Stimulated activated CD4-positive, alpha-beta T cell treated with anti-CD3 and anti-CD28 coated beads, TNF-alpha, amount 100 ng/mL, for 1 hour (primary cell): ENCODE measurements at regions not wholly inside any gene's neighbourhood (a gene's known extent, or its start where the extent isn't known, plus 50 kb on each side); places are given as distances from the start of the nearest gene placed in this dataset.

Experiments used
- DNase-seq, 3 donors: peaks; one replicate each; pipeline ENCODE4 v3.0.0-alpha.2; 2020; ENCODE audit warnings: low read depth in 3 of 3, low spot score in 1 of 3

DNA sequence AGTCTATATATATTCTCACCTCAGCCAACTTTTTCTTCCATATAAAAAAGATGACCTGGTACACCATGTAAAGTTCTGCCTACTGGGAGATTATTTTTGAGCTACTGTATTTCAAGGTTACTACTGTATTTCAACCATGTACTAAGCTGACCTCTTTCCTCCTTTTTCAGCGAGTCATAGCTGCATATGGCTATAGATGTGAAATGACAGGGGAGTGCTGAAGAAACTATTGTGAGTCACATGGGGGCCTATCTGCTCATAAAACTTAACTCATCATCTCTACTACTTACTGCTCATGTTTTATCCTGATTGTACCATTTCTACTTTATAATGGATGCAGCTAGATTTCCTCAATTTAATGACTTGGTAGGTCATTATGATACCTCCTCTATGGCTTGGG lies 571.4 kb upstream of the ATP2B1 start:
- DNase-seq = no peak

DNA sequence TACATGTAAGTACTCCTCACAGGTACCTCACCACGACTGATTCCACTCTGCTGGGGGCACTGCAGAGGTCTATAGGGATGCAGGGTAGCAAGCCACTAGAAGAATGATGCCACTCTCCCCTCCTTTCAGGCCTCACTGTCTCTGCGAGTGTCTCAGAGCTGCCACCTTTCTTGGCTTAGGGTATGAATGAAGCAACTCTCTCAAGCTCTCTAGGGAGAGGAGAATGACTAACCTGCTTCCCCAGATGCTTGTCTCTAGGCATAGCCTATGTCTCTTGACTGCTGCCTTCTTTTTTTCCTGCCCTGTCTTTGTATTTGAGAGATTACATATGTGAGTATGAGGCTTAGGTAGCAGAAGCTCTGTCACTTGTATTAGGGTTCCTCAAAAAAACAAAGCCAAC lies 566.5 kb upstream of the ATP2B1 start:
- DNase-seq = no peak

- no peak for DNase-seq
Measured at GRCh38 chr12:90274407-90274806, 565.8 kb upstream of the ATP2B1 start.

- no peak for DNase-seq
Measured at GRCh38 chr12:90268574-90268973, 559.9 kb upstream of the ATP2B1 start.

GRCh38 chr12:90262251-90262650 lies 553.6 kb upstream of the ATP2B1 start:
- DNase-seq = no peak

GRCh38 chr12:90261283-90261682 lies 552.6 kb upstream of the ATP2B1 start:
- DNase-seq = no peak

- DNase-seq = no peak
Measured at GRCh38 chr12:90260136-90260535, 551.5 kb upstream of the ATP2B1 start.

DNA sequence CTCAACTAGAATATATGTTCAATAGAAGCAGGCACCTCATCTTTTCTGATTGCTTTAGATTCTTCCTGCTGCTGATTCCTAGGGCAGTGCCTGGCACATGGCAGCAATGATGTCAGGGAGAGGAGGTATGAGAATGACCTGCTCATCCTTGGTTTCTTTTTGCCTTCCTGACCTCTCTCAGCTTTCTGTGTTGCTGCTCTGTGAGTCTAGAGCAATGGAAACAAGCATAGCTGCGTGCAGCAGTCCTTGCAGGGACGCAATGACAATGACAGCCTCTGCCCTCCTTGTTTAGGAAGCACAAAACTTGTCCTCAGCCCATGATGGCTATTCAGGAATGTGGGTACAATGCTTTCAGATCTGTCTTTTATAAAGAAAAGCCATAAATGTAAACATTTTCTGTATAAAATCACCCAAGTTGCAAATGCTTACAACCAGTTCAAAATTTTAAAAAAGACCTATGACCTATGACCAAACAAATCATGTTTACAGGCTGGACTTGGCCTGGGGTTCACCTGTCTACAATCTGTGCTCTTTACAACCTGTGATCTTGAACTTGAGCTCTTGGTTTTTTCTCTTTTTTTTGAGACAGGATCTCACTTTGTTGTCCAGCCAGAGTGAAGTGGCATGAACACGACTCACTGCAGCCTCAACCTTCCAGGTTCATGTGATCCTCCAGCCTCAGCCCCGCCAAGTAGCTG lies 549.4 kb upstream of the ATP2B1 start:
- no peak for DNase-seq

DNA sequence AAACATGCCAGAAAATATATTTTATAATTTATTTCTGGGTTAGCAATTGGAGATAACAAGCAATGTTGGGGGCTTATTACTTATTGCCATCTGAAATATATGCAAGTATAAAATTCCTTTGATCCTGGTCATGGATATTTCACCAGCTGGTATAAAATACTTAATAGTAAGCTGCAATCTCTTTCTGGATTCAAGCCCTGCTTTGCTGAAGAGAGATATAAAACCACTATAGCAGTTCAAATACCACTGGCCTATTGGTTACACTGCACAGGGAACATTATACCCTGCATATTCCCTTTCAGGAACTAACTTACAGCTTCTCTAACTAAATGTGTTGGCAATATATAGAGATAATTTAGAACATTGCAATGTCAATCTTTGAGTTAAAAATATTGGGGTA lies 546.2 kb upstream of the ATP2B1 start:
- no peak for DNase-seq

GRCh38 chr12:90253674-90254181 lies 545.1 kb upstream of the ATP2B1 start:
- DNase-seq = no peak

DNA sequence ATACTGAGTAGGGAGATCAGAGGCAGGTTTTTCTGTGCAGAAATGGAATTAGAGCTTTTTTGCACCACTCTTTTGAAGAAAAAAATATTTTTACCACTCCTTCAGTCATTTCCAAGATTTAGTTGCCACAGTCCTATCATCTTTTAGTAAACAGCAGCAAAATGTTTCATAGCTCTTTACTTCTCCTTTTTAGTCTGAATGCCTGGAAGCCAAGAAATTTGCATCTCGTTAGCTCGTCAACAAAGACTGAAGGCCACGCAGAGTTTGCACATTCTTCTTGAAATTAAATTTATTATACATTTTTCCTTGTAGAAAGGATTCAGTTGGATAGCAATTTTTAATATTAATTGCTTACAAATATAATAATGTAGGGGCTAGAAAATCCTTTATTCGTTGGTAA lies 544.5 kb upstream of the ATP2B1 start:
- DNase-seq = no peak

DNA sequence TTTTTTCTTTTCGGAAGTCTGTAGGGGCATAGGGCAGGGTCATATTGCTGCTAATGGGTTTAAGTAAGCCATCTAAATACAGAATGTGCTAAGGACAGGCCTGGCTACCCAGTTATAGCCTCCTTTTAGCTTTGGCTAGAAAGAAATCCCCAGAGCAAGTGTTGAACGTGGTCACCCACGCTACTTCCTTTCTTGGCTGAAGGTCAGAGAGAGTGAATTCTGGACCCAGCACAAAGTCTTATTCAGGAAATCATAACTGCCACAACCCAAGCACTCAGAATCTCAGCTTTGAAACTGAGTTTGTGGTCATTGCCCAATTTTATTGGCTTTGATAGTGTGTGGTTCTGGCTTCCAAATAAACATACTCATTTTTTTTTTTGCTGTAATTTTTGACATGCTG lies 542.1 kb upstream of the ATP2B1 start:
- DNase-seq = no peak

DNA sequence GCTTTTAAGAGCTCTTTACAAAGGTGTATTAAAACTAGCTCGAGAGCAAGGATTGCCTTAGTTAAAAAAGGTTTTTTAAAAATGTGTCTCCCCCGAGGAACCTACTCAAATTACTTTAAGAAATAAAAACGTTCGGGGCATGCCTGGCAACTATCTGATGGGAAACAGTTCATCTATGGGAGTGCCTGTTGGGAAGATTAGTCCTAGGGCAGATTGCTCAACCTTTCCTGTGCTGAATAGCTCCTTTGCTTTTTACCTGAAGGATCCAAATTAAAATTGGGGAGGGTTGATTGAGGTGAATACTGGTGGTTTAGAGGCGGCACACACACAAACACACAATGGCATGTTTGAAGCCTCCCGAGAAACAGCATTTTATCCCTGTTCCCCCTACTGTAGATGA lies 541.4 kb upstream of the ATP2B1 start:
- DNase-seq = no peak

GRCh38 chr12:90246688-90247087 lies 538.0 kb upstream of the ATP2B1 start:
- no peak for DNase-seq

- DNase-seq = no peak
Measured at GRCh38 chr12:90245391-90245790, 536.8 kb upstream of the ATP2B1 start.

- DNase-seq = no peak
Measured at GRCh38 chr12:90244232-90244631, 535.6 kb upstream of the ATP2B1 start.

DNA sequence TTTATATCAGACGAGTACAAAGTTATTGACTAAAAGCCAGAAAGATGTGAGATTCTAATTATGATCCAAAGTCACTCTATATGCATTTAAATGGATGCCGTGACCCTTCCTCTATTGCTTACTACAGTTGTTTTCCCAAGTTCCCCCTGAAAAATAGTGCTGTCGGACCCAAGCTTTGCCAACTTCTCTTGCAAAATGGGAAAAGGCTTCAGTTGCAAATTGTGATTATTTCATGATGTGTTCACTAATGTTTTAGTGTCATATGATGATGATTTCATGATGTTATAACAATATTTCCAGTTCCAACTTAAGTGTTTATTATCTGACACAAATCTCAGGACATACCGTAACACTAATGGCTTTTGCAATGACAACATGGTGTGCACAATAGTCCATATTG lies 534.6 kb upstream of the ATP2B1 start:
- no peak for DNase-seq

GRCh38 chr12:90239732-90240260 lies 531.2 kb upstream of the ATP2B1 start:
- no peak for DNase-seq

- DNase-seq = no peak
Measured at GRCh38 chr12:90238663-90239271, 530.1 kb upstream of the ATP2B1 start.

DNA sequence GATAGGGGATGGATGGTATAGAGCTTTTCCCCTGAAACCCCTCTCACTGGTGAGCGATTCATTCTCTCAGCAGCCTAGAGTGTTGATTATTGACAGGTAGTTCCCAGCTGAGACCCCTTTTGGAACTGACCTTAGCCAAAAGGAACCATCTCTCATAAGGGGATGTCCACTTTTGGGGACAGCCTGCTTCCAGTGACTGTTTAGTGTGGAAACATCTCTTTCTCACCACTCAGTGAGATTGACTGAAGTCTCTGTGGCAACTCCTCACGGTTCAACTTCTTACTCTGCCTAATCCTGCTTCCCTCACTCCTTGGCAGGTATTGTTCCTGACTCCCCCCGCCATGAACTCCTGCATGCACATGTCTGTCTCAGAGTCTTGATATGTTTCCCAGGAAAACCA lies 529.2 kb upstream of the ATP2B1 start:
- DNase-seq = no peak

- no peak for DNase-seq
Measured at GRCh38 chr12:90235642-90236041, 527.0 kb upstream of the ATP2B1 start.

GRCh38 chr12:90234472-90234871 lies 525.8 kb upstream of the ATP2B1 start:
- no peak for DNase-seq
